ENCODE measurements at regions not wholly inside any gene's neighbourhood (a gene's known extent, or its start where the extent isn't known, plus 50 kb on each side); places are given as distances from the start of the nearest gene placed in this dataset.

- Histone ChIP-seq H3K4me1 (ENCODE audit: insufficient read depth, low read length, poor library complexity, severe bottlenecking) (no peaks in the 10 kb centered on the region), H2AFZ (ENCODE audit: low read length) (no peak overlapping the region), H4K20me1 (ENCODE audit: insufficient read depth, low read length) (no peaks in the 10 kb centered on the region), H3K4me3 (ENCODE audit: low read depth, low read length, poor library complexity, severe bottlenecking) (no peak overlapping the region), H3K27ac (ENCODE audit: low read depth, low read length, poor library complexity, severe bottlenecking) (no peak overlapping the region), H3K79me2 (ENCODE audit: insufficient read depth, low read depth, low read length) (no peaks in the 10 kb centered on the region), H3K9me3 (ENCODE audit: low read length) (no peaks in the 10 kb centered on the region), H3K4me2 (ENCODE audit: low read length) (no peak overlapping the region), H3K9me2 (ENCODE audit: insufficient read depth, low read length) (no peaks in the 10 kb centered on the region), H3K36me3 (ENCODE audit: insufficient read depth, low read length) (no peaks in the 10 kb centered on the region)
- no peak for DNase-seq (ENCODE audit: low spot score)
- CTCF ChIA-PET (ENCODE audit: unreplicated experiment), result no interaction called here
- POLR2A ChIA-PET, result interaction anchor here (0.5 to 0.6 kb wide), 2 partner anchors 60 to 189 kb away, joined by 3 read pairs; no protein-coding TSS in a partner anchor
- TF ChIP-seq CTCF (conservative IDR thresholded peaks at IDR 0.05; ENCODE audit: low read length), result no peak
- TF ChIP-seq EZH2phosphoT487 (IDR thresholded peaks at IDR 0.05; ENCODE audit: borderline replicate concordance, low read depth, low read length), result no peak
- no TSS peak for BruUV-seq (replicated peaks)
- intact Hi-C loops (cut with micrococcal nuclease; ENCODE audit: unreplicated experiment), result no loop called here
Observed at GRCh38 chr6:63394656-63395308, 75.0 kb upstream of the LGSN start.

DNA sequence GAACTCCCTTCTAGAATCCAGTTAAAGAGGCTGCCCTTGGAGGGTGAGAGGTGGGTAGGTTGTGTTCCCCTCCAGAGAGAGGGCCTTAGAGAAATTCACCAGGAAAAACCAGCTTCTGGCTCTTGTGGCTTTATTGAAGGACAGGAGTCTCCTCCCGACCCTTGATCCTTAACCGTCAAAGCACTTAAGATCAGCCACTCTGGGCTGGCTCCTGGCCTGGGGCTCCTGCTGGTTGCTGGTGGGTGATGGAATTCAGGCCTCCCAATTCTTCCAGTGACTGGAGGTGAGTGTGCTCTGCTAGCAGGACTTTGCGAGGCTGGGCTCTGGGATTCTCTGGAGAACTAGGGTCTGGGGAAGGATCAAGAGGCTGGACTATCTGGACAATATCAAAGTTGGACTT lies 75.6 kb upstream of the LGSN start:
- ChIA-PET POLR2A (interaction anchor here (0.5 to 1.0 kb wide), 2 partner anchors 15 to 61 kb away, joined by 3 read pairs; no protein-coding TSS in a partner anchor), CTCF (ENCODE audit: unreplicated experiment) (no interaction called here)
- Histone ChIP-seq H3K9me3 (ENCODE audit: low read length) (no peaks in the 10 kb centered on the region), H3K9me2 (ENCODE audit: insufficient read depth, low read length) (no peaks in the 10 kb centered on the region), H3K4me1 (ENCODE audit: insufficient read depth, low read length, poor library complexity, severe bottlenecking) (no peaks in the 10 kb centered on the region), H2AFZ (ENCODE audit: low read length) (no peak overlapping the region), H3K36me3 (ENCODE audit: insufficient read depth, low read length) (no peaks in the 10 kb centered on the region), H3K4me3 (ENCODE audit: low read depth, low read length, poor library complexity, severe bottlenecking) (no peak overlapping the region), H3K79me2 (ENCODE audit: insufficient read depth, low read depth, low read length) (no peaks in the 10 kb centered on the region), H3K27ac (ENCODE audit: low read depth, low read length, poor library complexity, severe bottlenecking) (no peak overlapping the region), H3K4me2 (ENCODE audit: low read length) (no peak overlapping the region), H4K20me1 (ENCODE audit: insufficient read depth, low read length) (no peaks in the 10 kb centered on the region)
- TF ChIP-seq EZH2phosphoT487 (IDR thresholded peaks at IDR 0.05; ENCODE audit: borderline replicate concordance, low read depth, low read length) (no peak), CTCF (conservative IDR thresholded peaks at IDR 0.05; ENCODE audit: low read length) (no peak)
- intact Hi-C loops (cut with micrococcal nuclease; ENCODE audit: unreplicated experiment), result no loop called here
- BruUV-seq (replicated peaks), result no TSS peak
- no peak for DNase-seq (ENCODE audit: low spot score)

GRCh38 chr6:63403725-63404124 lies 83.9 kb upstream of the LGSN start:
- Histone ChIP-seq H3K27ac (ENCODE audit: low read depth, low read length, poor library complexity, severe bottlenecking) (no peak overlapping the region), H3K4me3 (ENCODE audit: low read depth, low read length, poor library complexity, severe bottlenecking) (no peak overlapping the region), H2AFZ (ENCODE audit: low read length) (no peak overlapping the region), H3K9me3 (ENCODE audit: low read length) (no peaks in the 10 kb centered on the region), H3K4me2 (ENCODE audit: low read length) (no peak overlapping the region), H3K36me3 (ENCODE audit: insufficient read depth, low read length) (no peaks in the 10 kb centered on the region), H3K9me2 (ENCODE audit: insufficient read depth, low read length) (no peaks in the 10 kb centered on the region), H3K4me1 (ENCODE audit: insufficient read depth, low read length, poor library complexity, severe bottlenecking) (no peaks in the 10 kb centered on the region), H4K20me1 (ENCODE audit: insufficient read depth, low read length) (no peaks in the 10 kb centered on the region), H3K79me2 (ENCODE audit: insufficient read depth, low read depth, low read length) (no peaks in the 10 kb centered on the region)
- CTCF ChIA-PET (ENCODE audit: unreplicated experiment), result no interaction called here
- BruUV-seq (replicated peaks), result no TSS peak
- no peak for TF ChIP-seq CTCF (conservative IDR thresholded peaks at IDR 0.05; ENCODE audit: low read length)
- TF ChIP-seq EZH2phosphoT487 (IDR thresholded peaks at IDR 0.05; ENCODE audit: borderline replicate concordance, low read depth, low read length), result no peak
- POLR2A ChIA-PET, result no interaction called here
- DNase-seq (ENCODE audit: low spot score), result no peak
- intact Hi-C loops (cut with micrococcal nuclease; ENCODE audit: unreplicated experiment), result no loop called here
